ENCODE measurements at regions not wholly inside any gene's neighbourhood (a gene's known extent, or its start where the extent isn't known, plus 50 kb on each side); places are given as distances from the start of the nearest gene placed in this dataset.

GRCh38 chr5:2958976-2959375 is 207.5 kb upstream of the IRX2 start:
- H3K9ac ChIP-seq = no peak overlapping the region
- no peak overlapping the region for H3K4me3 ChIP-seq (IDR thresholded peaks at IDR 0.05; ENCODE audit: insufficient read depth, low read depth, low read length)
- H3K27ac ChIP-seq = no peak overlapping the region
- H3K4me1 ChIP-seq (ENCODE audit: low read depth, poor library complexity, severe bottlenecking) = no peaks in the 10 kb centered on the region
- no peak overlapping the region for H3K4me2 ChIP-seq
- H3K27me3 ChIP-seq (ENCODE audit: insufficient read depth, low read depth) = no peaks in the 10 kb centered on the region
- no peaks in the 10 kb centered on the region for H4K20me1 ChIP-seq (ENCODE audit: insufficient read depth)
- no peaks in the 10 kb centered on the region; the same call in 1 of the 2 replicates for H3K36me3 ChIP-seq (ENCODE audit: insufficient read depth)
- no peaks in the 10 kb centered on the region for H3K79me2 ChIP-seq (ENCODE audit: insufficient read depth, low read depth)
- H2AFZ ChIP-seq (ENCODE audit: low read depth) = no peak overlapping the region
- TF ChIP-seq, protein P1, sequence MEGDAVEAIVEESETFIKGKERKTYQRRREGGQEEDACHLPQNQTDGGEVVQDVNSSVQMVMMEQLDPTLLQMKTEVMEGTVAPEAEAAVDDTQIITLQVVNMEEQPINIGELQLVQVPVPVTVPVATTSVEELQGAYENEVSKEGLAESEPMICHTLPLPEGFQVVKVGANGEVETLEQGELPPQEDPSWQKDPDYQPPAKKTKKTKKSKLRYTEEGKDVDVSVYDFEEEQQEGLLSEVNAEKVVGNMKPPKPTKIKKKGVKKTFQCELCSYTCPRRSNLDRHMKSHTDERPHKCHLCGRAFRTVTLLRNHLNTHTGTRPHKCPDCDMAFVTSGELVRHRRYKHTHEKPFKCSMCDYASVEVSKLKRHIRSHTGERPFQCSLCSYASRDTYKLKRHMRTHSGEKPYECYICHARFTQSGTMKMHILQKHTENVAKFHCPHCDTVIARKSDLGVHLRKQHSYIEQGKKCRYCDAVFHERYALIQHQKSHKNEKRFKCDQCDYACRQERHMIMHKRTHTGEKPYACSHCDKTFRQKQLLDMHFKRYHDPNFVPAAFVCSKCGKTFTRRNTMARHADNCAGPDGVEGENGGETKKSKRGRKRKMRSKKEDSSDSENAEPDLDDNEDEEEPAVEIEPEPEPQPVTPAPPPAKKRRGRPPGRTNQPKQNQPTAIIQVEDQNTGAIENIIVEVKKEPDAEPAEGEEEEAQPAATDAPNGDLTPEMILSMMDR (conservative IDR thresholded peaks at IDR 0.05; ENCODE audit: low read depth, low read length) = no peak

GRCh38 chr5:2948875-2949274 is 197.4 kb upstream of the IRX2 start:
- Histone ChIP-seq H3K4me1 (ENCODE audit: low read depth, poor library complexity, severe bottlenecking) (no peaks in the 10 kb centered on the region), H3K36me3 (ENCODE audit: insufficient read depth) (no peaks in the 10 kb centered on the region), H3K4me3 (IDR thresholded peaks at IDR 0.05; ENCODE audit: insufficient read depth, low read depth, low read length) (no peak overlapping the region), H3K4me2 (no peak overlapping the region), H2AFZ (ENCODE audit: low read depth) (no peak overlapping the region), H3K79me2 (ENCODE audit: insufficient read depth, low read depth) (no peaks in the 10 kb centered on the region), H3K9ac (no peak overlapping the region), H4K20me1 (ENCODE audit: insufficient read depth) (no peaks in the 10 kb centered on the region), H3K27ac (no peak overlapping the region), H3K27me3 (ENCODE audit: insufficient read depth, low read depth) (no peaks in the 10 kb centered on the region)
- TF ChIP-seq, protein P1 (conservative IDR thresholded peaks at IDR 0.05; ENCODE audit: low read depth, low read length) = no peak

DNA sequence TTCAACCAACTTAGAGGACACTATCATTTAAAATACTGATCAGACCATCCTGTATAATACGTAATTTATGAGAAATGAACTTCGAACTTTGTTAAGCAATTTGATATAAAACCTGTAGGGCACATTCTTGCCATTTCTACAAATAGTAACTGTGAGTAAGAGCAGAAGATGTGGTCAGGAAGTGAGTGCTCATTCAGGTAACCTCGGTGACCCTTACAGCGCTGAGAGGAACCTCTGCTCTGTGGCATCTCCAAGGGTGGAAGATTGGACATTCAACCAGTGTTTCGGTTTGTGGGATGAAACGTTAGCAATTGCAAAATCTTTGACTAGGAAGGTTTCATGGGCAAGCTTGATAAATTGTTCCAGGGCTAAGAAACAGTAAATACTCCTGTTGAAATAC is 194.8 kb upstream of the IRX2 start:
- TF ChIP-seq, protein P1 (conservative IDR thresholded peaks at IDR 0.05; ENCODE audit: low read depth, low read length) = no peak

GRCh38 chr5:2936413-2936812 is 184.9 kb upstream of the IRX2 start:
- TF ChIP-seq, protein P1 (conservative IDR thresholded peaks at IDR 0.05; ENCODE audit: low read depth, low read length) = no peak
- Histone ChIP-seq H3K27ac (no peak overlapping the region), H3K9ac (no peak overlapping the region), H3K4me3 (IDR thresholded peaks at IDR 0.05; ENCODE audit: insufficient read depth, low read depth, low read length) (no peak overlapping the region), H3K4me1 (ENCODE audit: low read depth, poor library complexity, severe bottlenecking) (peaks cover 12% of the 10 kb centered on the region), H2AFZ (ENCODE audit: low read depth) (no peak overlapping the region), H3K79me2 (ENCODE audit: insufficient read depth, low read depth) (no peaks in the 10 kb centered on the region), H3K36me3 (ENCODE audit: insufficient read depth) (no peaks in the 10 kb centered on the region), H3K27me3 (ENCODE audit: insufficient read depth, low read depth) (no peaks in the 10 kb centered on the region), H4K20me1 (ENCODE audit: insufficient read depth) (no peaks in the 10 kb centered on the region), H3K4me2 (no peak overlapping the region)

More for the DNA sequence above, 194.8 kb upstream of the IRX2 start:
- H4K20me1 ChIP-seq (ENCODE audit: insufficient read depth) = no peaks in the 10 kb centered on the region
- H3K27ac ChIP-seq = no peak overlapping the region
- no peaks in the 10 kb centered on the region for H3K4me1 ChIP-seq (ENCODE audit: low read depth, poor library complexity, severe bottlenecking)
- no peak overlapping the region for H3K4me3 ChIP-seq (IDR thresholded peaks at IDR 0.05; ENCODE audit: insufficient read depth, low read depth, low read length)
- H3K9ac ChIP-seq = no peak overlapping the region
- H3K36me3 ChIP-seq (ENCODE audit: insufficient read depth) = no peaks in the 10 kb centered on the region
- H2AFZ ChIP-seq (ENCODE audit: low read depth) = no peak overlapping the region
- H3K79me2 ChIP-seq (ENCODE audit: insufficient read depth, low read depth) = no peaks in the 10 kb centered on the region
- no peak overlapping the region for H3K4me2 ChIP-seq
- H3K27me3 ChIP-seq (ENCODE audit: insufficient read depth, low read depth) = no peaks in the 10 kb centered on the region

Data from KMS-11 (cell line).